LNCaP clone FGC (cell line): ENCODE measurements at regions not wholly inside any gene's neighbourhood (a gene's known extent, or its start where the extent isn't known, plus 50 kb on each side); places are given as distances from the start of the nearest gene placed in this dataset.

Experiments used
- DNase-seq: peaks from one replicate; pipeline ENCODE4 v3.0.0-alpha.2; 2011; ENCODE audit warnings: low read depth
- H3K4me3 ChIP-seq: 2 replicates; pipeline ENCODE4 v1.5.1; 2011; ENCODE audit warnings: mild to moderate bottlenecking, low read depth, low read length, control low read depth
- TF ChIP-seq, protein P1 (sequence below): IDR thresholded peaks from 2 replicates; pipeline ENCODE4 v1.5.1; 2012; ENCODE audit warnings: mild to moderate bottlenecking; ENCODE audit not compliant: control insufficient read depth, insufficient read depth; ENCODE audit errors: extremely low read depth

DNA sequence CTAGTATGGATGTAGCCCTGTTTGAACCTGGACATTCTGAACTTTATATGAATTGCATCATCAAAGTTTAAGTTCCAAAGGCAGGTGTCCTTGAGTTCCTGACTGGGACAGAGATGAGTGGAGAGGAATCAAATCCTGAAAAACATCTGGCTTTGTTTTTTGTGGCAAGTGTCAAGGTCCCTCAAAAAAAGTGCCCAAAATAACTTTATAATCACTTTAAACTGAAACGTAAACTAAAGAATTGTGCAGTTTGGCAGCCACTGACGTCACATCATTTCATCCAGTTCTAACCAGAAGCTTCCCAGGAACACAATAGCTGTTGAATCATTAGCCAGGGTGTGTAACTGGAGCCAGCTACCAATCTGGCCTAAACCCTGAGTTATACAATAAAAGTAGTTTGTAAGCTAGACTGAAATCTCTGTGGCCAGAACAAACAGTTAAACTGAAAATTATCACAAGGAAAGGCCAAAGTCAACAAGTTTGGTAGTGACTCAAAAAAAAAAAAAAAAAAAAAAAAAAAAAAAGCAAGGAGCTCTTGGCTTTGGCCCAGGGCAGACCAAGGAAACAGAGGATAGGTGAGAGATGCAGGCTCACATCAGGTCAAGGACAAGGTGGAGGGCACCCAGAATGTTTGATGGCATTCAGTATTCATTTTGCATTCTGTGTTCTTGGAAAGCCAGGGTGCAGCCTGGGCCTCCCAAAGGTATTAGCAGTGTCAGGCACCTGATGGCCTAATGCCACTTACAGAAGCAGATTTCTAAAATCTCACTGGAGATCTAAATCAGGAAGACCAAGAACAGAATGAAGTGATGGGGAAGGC, 74.3 kb downstream of the TNFSF18 start:
- TF ChIP-seq, protein P1, sequence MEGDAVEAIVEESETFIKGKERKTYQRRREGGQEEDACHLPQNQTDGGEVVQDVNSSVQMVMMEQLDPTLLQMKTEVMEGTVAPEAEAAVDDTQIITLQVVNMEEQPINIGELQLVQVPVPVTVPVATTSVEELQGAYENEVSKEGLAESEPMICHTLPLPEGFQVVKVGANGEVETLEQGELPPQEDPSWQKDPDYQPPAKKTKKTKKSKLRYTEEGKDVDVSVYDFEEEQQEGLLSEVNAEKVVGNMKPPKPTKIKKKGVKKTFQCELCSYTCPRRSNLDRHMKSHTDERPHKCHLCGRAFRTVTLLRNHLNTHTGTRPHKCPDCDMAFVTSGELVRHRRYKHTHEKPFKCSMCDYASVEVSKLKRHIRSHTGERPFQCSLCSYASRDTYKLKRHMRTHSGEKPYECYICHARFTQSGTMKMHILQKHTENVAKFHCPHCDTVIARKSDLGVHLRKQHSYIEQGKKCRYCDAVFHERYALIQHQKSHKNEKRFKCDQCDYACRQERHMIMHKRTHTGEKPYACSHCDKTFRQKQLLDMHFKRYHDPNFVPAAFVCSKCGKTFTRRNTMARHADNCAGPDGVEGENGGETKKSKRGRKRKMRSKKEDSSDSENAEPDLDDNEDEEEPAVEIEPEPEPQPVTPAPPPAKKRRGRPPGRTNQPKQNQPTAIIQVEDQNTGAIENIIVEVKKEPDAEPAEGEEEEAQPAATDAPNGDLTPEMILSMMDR = no peak
- DNase-seq = peak; percentile 82

DNA sequence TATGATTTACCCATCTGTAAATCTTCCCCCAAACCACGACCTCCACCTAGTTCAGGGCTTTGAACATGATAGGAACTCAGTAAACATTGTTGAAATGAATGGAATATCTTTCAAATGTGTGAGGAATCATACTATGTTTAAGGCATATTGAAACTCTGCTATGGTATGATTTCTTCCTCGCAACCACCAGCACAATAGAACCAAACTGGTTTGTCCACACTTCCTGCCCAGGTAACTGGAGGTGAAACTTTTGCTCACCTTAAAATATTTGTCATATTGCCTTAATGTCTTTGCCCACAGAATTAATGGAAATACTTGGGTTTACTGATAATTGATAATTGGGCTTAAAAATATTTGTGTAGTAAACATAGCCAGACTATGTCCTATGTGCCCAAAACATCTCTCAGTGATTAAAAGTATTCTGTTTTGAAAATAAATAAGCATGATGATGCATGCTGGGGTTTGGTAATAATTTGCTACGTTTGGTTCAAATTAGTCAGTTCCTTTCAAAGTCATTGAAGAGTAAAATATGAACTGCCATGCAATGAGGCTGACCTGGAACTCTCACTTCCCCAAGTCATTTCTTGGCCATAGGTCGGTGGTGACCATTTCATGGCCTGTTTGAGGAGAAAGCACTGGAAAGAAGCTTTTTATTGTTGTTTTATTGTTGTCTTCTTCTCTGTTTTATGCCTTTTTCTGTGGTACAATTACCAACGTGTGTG, 73.3 kb downstream of the TNFSF18 start:
- H3K4me3 ChIP-seq = no peak overlapping the region
- TF ChIP-seq, protein P1 = no peak
- no peak for DNase-seq

More for the DNA sequence above, 74.3 kb downstream of the TNFSF18 start:
- H3K4me3 ChIP-seq = no peak overlapping the region

DNA sequence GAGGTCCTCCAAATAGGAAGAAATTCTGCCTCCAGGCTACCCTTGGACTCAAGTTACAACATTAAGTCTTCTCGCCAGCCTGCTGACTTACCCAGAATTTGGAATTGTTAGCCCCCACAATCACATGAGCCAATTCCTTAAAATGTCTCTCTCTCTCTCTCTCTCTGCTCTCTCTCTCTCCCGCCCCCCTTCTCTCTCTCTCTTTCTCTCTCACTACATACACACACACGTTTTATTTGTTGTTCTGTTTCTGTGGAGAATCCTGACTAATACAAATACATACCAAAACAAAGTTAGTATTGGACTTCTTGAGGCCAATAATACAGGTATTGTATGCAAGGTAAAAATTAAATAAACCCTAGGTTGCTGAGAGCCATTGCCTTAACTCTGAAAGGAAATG, 72.1 kb downstream of the TNFSF18 start:
- no peak for DNase-seq
- TF ChIP-seq, protein P1 = no peak
- H3K4me3 ChIP-seq = no peak overlapping the region

DNA sequence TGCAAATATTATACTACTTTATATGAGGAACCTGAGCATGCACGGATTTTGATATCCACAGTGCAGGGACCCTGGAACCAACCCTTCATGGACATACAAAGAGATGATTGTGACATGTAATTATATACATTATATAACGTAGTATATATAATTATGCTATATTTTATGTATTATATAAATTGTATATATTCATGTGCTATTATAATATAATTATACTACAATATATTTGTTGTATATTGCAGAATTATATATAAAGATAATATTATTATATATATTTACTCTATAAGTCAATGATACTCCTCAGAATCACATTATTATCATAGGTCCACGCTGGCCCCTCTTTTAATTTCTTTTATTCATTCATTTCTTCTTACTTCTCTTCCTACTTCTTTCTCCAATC, 70.9 kb downstream of the TNFSF18 start:
- TF ChIP-seq, protein P1 = no peak
- H3K4me3 ChIP-seq = no peak overlapping the region
- no peak for DNase-seq

DNA sequence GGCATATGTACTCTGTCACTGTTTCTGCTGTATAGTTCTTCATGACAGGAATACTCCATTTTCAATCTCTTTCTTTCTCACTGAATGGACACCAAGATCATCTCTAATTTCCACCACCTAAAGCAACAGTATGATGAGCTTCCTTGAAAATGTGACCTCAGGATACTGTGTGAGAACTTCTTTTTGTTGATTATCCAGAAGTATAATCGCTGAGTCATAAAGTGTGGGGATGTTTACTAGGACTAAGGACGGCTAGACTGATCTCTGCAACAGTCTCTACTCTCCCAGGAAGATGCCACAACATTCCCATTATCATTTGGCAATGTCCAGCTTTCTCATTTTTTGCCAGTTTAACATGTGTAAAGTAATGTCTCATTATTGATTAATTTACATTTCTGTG, 70.3 kb downstream of the TNFSF18 start:
- H3K4me3 ChIP-seq = no peak overlapping the region
- TF ChIP-seq, protein P1 = no peak
- no peak for DNase-seq

DNA sequence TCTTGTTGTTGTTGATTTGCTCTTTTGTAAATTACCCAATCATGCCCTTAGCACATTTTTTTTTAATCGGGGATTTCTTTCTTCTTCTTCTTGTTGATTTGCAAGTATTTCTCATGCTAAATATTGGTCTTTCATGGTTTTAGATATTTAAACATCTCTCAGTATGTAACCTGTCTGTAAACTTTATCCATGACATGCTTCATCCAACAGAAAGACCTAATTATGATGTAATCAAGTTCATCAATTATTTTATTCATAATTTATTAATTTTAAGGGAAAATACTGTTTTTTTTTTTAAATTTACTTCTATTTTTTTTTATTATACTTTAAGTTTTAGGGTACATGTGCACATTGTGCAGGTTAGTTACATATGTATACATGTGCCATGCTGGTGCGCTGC, 69.8 kb downstream of the TNFSF18 start:
- no peak overlapping the region for H3K4me3 ChIP-seq
- no peak for DNase-seq
- TF ChIP-seq, protein P1 = no peak
